Muscle of leg (tissue), 3 donors: ENCODE measurements at regions not wholly inside any gene's neighbourhood (a gene's known extent, or its start where the extent isn't known, plus 50 kb on each side); places are given as distances from the start of the nearest gene placed in this dataset.

Source experiments
- DNase-seq: peaks from one replicate; pipeline ENCODE4 v3.0.0; 2013
- H3K27ac ChIP-seq: one replicate; pipeline ENCODE4 v1.5.1; 2013; ENCODE audit warnings: mild to moderate bottlenecking, low read length, control low read depth
- H3K27me3 ChIP-seq: one replicate; pipeline ENCODE4 v1.6.1; 2013; ENCODE audit warnings: low read length; ENCODE audit not compliant: control insufficient read depth, insufficient read depth
- H3K36me3 ChIP-seq: one replicate; pipeline ENCODE4 v1.6.1; 2013; ENCODE audit warnings: low read length; ENCODE audit not compliant: control insufficient read depth, insufficient read depth
- H3K4me1 ChIP-seq: one replicate; pipeline ENCODE4 v1.6.1; 2013; ENCODE audit warnings: low read length; ENCODE audit not compliant: control insufficient read depth, insufficient read depth
- H3K4me3 ChIP-seq: one replicate; pipeline ENCODE4 v1.5.1; 2013; ENCODE audit warnings: low read length, control low read depth
- H3K9me3 ChIP-seq: replicated peaks from 2 replicates; pipeline ENCODE4 v1.6.1; 2013; ENCODE audit warnings: low read depth, low read length; ENCODE audit not compliant: control insufficient read depth
- WGBS: methylation state at CpG from one replicate; pipeline ENCODE4 v1.1.5; 2013; ENCODE audit warnings: missing lambda C conversion rate; ENCODE audit not compliant: insufficient coverage; 5-methylcytosine and 5-hydroxymethylcytosine counted together

- Histone ChIP-seq H3K36me3 (no peaks in the 10 kb centered on the region), H3K27ac (no peak overlapping the region), H3K4me3 (no peak overlapping the region), H3K27me3 (no peaks in the 10 kb centered on the region), H3K9me3 (no peaks in the 10 kb centered on the region), H3K4me1 (no peaks in the 10 kb centered on the region)
- WGBS = no CpG with 5 or more reads among the region's 1 CpG
- no peak for DNase-seq
Measured at GRCh38 chr7:86975449-86975848, 84.0 kb downstream of the ELAPOR2 start.

DNA sequence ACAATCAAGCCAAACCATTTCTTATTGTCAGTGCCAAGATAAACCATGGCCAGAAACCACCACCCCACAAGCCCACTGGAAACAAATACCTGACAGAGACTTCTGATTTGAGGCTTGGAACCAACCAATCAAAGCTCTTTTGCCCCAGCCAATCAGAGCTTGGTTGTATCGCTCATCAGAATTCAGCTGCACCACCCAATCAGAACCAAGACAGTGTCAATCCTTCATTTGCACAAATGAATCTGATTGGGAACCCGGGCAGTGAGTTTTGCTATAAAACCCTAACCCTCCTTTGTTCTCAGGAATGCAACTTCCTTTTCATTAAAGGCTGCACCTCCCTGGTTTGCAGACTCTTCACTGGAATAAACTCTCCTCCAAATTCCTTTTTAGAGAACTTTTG lies 87.4 kb downstream of the ELAPOR2 start:
- 93% methylated on average over 2 of the region's 2 CpGs for WGBS
- Histone ChIP-seq H3K9me3 (no peaks in the 10 kb centered on the region), H3K4me3 (no peak overlapping the region), H3K4me1 (no peaks in the 10 kb centered on the region), H3K36me3 (no peaks in the 10 kb centered on the region), H3K27me3 (no peaks in the 10 kb centered on the region), H3K27ac (no peak overlapping the region)
- no peak for DNase-seq

- no peak for DNase-seq
- 93% methylated on average over 2 of the region's 2 CpGs for WGBS
- Histone ChIP-seq H3K27me3 (no peaks in the 10 kb centered on the region), H3K36me3 (no peaks in the 10 kb centered on the region), H3K27ac (no peak overlapping the region), H3K4me3 (no peak overlapping the region), H3K4me1 (no peaks in the 10 kb centered on the region), H3K9me3 (no peaks in the 10 kb centered on the region)
Measured at GRCh38 chr7:86970986-86971385, 88.5 kb downstream of the ELAPOR2 start.

DNA sequence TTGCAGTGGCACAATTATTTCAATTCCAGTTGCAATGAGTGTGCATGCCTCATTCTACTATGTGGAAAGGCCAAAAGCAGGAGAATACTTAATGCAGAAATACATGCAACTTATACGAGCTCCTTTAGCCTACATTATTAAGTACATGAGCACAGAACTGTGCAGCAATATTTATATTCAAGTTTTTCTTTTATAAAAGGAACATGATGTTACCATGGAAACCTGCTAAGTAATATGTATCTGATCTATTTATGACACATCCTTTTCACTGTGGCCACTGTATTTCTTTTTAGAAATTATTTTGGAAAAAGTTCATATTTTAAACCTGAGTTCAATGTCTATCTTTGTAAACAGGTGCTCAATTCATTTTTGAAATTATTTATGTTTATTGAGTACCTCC lies 88.9 kb downstream of the ELAPOR2 start:
- no peaks in the 10 kb centered on the region for H3K4me1 ChIP-seq
- DNase-seq = no peak
- H3K9me3 ChIP-seq = no peaks in the 10 kb centered on the region
- WGBS = no CpG with 5 or more reads among the region's 1 CpG
- H3K27ac ChIP-seq = no peak overlapping the region
- no peaks in the 10 kb centered on the region for H3K27me3 ChIP-seq
- H3K4me3 ChIP-seq = no peak overlapping the region
- no peaks in the 10 kb centered on the region for H3K36me3 ChIP-seq

DNA sequence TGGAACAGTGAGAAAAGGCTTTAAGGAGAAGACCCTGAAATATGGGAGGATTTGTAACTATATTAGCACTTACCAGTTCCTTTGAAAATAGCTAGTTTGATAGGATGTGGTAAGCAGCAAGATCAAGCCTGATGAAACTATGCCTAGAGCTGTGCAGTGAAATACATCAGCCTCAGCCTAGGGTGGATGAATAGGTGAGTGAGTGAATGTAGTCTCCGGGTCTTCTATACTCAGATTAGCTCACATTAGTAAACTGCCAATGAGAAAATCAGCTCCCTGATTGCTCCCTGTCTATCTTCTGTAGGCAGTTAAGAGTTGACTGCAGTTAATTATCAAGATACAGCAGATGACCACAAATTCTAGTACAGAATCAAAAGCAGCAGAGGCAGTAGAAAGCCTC lies 89.6 kb downstream of the ELAPOR2 start:
- no peaks in the 10 kb centered on the region for H3K9me3 ChIP-seq
- no peaks in the 10 kb centered on the region for H3K27me3 ChIP-seq
- no peak for DNase-seq
- WGBS = no CpG with 5 or more reads among the region's 1 CpG
- no peak overlapping the region for H3K4me3 ChIP-seq
- H3K4me1 ChIP-seq = no peaks in the 10 kb centered on the region
- no peaks in the 10 kb centered on the region for H3K36me3 ChIP-seq
- H3K27ac ChIP-seq = no peak overlapping the region

DNA sequence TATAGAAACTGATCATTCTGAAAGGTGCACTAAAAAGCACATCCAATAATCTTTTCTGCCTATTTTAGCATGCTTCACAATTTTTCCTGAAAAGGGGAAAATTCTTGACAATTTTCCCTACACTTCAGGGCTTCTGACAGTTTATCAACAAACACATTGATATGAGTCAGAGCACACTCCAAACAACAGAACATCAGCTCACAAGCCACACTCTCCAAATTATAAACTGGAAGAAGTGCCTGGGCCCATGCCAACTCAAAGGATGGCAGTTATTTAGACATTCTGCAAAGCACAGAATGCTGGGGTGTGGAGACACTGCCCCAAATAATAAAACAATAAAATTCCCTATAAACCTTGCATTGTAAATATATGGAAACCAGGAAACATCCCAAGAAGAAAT lies 90.8 kb downstream of the ELAPOR2 start:
- DNase-seq = no peak
- Histone ChIP-seq H3K36me3 (no peaks in the 10 kb centered on the region), H3K27ac (no peak overlapping the region), H3K4me3 (no peak overlapping the region), H3K4me1 (no peaks in the 10 kb centered on the region), H3K9me3 (no peaks in the 10 kb centered on the region), H3K27me3 (no peaks in the 10 kb centered on the region)

- Histone ChIP-seq H3K36me3 (no peaks in the 10 kb centered on the region), H3K27ac (no peak overlapping the region), H3K4me1 (no peaks in the 10 kb centered on the region), H3K4me3 (no peak overlapping the region), H3K9me3 (no peaks in the 10 kb centered on the region), H3K27me3 (no peaks in the 10 kb centered on the region)
- no CpG with 5 or more reads among the region's 2 CpGs for WGBS
- DNase-seq = no peak
Measured at GRCh38 chr7:86966916-86967315, 92.5 kb downstream of the ELAPOR2 start.

DNA sequence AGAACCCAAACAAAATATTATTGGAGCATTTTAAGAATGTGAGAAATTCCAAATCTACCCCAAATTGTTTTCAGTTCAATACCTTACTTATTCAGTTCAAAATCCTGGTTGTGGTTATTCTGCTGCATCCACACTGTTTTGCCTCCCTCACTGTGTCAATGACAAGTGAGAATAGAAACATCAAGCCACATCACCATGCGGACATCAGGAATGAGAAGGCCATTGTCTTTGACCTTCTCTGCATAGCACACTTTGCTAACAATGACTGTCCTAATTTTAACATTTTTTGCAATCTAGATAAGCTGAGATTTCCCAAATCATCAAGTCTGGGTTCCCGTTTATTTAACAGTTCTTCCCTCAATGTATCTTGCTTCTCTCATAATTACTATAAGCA lies 93.7 kb downstream of the ELAPOR2 start:
- Histone ChIP-seq H3K4me1 (no peaks in the 10 kb centered on the region), H3K27me3 (no peaks in the 10 kb centered on the region), H3K4me3 (no peak overlapping the region), H3K9me3 (no peaks in the 10 kb centered on the region), H3K36me3 (no peaks in the 10 kb centered on the region), H3K27ac (no peak overlapping the region)
- 65% methylated on average over 2 of the region's 2 CpGs for WGBS
- DNase-seq = no peak

DNA sequence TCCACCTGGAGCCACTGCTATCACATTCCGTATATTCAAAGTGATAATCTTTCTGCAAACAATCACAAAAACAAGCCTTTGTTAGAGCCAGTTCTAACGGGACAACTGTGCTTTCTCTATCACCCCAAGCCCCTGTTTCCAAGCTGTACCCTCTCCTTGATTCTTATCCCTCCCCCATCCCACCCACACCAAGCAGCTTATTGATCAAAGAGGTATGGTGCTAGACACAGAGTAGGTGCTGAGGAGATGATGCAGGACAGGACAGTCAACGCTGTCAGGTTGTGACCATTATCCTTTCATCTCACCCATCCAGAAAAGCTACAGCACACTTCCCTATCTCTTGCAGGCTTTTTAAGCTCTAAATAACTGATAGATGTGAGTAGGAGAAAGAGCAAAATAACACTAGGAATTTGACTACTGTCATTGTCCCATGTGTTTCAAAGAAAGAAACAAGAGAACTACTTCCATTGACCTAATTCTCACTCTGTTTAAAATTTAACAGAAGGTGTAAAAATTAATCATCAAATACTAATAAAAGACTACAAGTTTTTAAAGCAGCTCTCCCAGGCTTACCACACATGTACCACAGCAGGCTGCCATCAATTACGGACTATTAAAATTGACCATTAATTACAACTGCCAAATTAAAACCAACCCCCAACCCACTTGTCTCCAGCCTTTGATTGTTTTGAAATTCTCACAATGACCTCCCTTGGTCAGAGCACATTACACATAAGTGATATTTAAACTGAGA lies 94.3 kb downstream of the ELAPOR2 start:
- no peaks in the 10 kb centered on the region for H3K4me1 ChIP-seq
- no peak overlapping the region for H3K27ac ChIP-seq
- no peaks in the 10 kb centered on the region for H3K36me3 ChIP-seq
- WGBS = 46% methylated on average over 3 of the region's 4 CpGs
- no peak for DNase-seq
- no peak overlapping the region for H3K4me3 ChIP-seq
- H3K9me3 ChIP-seq = no peaks in the 10 kb centered on the region
- H3K27me3 ChIP-seq = no peaks in the 10 kb centered on the region

DNA sequence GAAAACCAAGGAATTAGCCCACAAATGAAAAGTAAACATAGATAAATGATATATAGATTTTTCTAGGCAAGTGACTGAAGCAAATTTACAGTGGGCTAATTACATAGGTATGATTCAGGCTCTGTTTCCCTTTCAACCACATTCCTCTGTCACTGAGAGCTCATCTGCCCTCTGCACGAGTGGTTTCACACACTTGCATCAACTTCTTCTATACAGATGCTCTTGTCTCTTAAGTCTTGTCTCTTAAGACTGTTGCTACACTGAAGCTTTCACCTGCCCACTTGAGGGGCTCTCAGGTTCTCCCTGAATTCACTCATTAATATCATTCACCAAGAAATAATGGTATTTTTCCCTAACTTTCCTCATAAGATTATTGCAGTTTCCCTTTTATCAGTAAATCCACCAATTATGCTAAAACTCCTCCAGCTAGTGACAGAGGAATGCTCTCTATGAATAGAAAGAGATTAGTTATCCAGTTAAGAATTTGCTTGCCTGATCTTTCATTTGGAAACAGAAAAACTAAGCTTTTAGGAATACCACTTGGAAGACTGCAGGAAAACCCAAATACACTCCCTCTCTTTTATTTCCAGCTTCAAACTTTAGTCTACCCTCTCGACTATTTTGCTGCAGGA lies 95.7 kb downstream of the ELAPOR2 start:
- no peaks in the 10 kb centered on the region for H3K4me1 ChIP-seq
- no peak overlapping the region for H3K27ac ChIP-seq
- no peak overlapping the region for H3K4me3 ChIP-seq
- H3K36me3 ChIP-seq = no peaks in the 10 kb centered on the region
- H3K27me3 ChIP-seq = no peaks in the 10 kb centered on the region
- H3K9me3 ChIP-seq = peaks cover 2% of the 10 kb centered on the region
- 54% methylated on average over 1 of the region's 2 CpGs for WGBS
- DNase-seq = no peak

- Histone ChIP-seq H3K36me3 (no peaks in the 10 kb centered on the region), H3K27me3 (no peaks in the 10 kb centered on the region), H3K4me1 (no peaks in the 10 kb centered on the region), H3K27ac (no peak overlapping the region), H3K9me3 (peaks cover 2% of the 10 kb centered on the region), H3K4me3 (no peak overlapping the region)
- WGBS = no CpG with 5 or more reads among the region's 3 CpGs
- DNase-seq = no peak
Measured at GRCh38 chr7:86962623-86963022, 96.8 kb downstream of the ELAPOR2 start.
